GM12878 (cell line): ENCODE measurements at regions not wholly inside any gene's neighbourhood (a gene's known extent, or its start where the extent isn't known, plus 50 kb on each side); places are given as distances from the start of the nearest gene placed in this dataset.

ENCODE experiments used
- BACH1 ChIP-seq: fragments of 450-650 bp; IDR thresholded peaks from 2 replicates; pipeline ENCODE4 v1.6.1; 2017; ENCODE audit warnings: mild to moderate bottlenecking, borderline replicate concordance
- FOXM1 ChIP-seq: IDR thresholded peaks from 2 replicates; pipeline ENCODE4 v1.6.1; 2012; ENCODE audit warnings: low read depth, mild to moderate bottlenecking, inconsistent platforms, low read length, moderate library complexity
- IRF4 ChIP-seq: IDR thresholded peaks from 2 replicates; pipeline ENCODE4 v1.6.1; 2011; ENCODE audit warnings: low read depth, low read length
- MEF2B ChIP-seq: fragments of 450-650 bp; IDR thresholded peaks from 2 replicates; pipeline ENCODE4 v1.6.1; 2018; ENCODE audit warnings: mild to moderate bottlenecking, moderate library complexity; ENCODE audit not compliant: partially characterized antibody, poor library complexity, severe bottlenecking
- NR2C1 ChIP-seq: fragments of 450-650 bp; IDR thresholded peaks from 2 replicates; pipeline ENCODE4 v1.6.1; 2017; ENCODE audit warnings: antibody characterized with exemption, mild to moderate bottlenecking, moderate library complexity
- POLR2A ChIP-seq: IDR thresholded peaks from 2 replicates; pipeline ENCODE4 v1.6.1; 2011; ENCODE audit warnings: low read depth, mild to moderate bottlenecking, low read length
- ZNF274 ChIP-seq: IDR thresholded peaks from one replicate; pipeline ENCODE4 v1.8.0; 2011; ENCODE audit not compliant: insufficient read length, insufficient read depth
- TF ChIP-seq, protein P1 (sequence below): fragments of 450-650 bp; IDR thresholded peaks from 2 replicates; pipeline ENCODE4 v1.6.1; 2017; ENCODE audit warnings: mild to moderate bottlenecking, moderate library complexity
- TF ChIP-seq, protein P2 (sequence below): IDR thresholded peaks from 2 replicates; pipeline ENCODE4 v1.6.1; 2012; ENCODE audit warnings: mild to moderate bottlenecking, low read depth, low read length
- TF ChIP-seq, protein P3 (sequence below): IDR thresholded peaks from 2 replicates; pipeline ENCODE4 v1.6.1; 2012; ENCODE audit warnings: low read length, inconsistent platforms
- TF ChIP-seq, protein P4 (sequence below): IDR thresholded peaks from 2 replicates; pipeline ENCODE4 v1.6.1; 2011; ENCODE audit warnings: low read depth, mild to moderate bottlenecking, low read length, moderate library complexity, borderline replicate concordance; ENCODE audit errors: extremely low read depth
- TF ChIP-seq, protein P5 (sequence below): IDR thresholded peaks from 2 replicates; pipeline ENCODE4 v1.6.1; 2012; ENCODE audit warnings: low read depth, low read length, improper control_type of control experiment
- TF ChIP-seq, protein P6 (sequence below): fragments of 450-650 bp; IDR thresholded peaks from 2 replicates; pipeline ENCODE4 v1.6.1; 2017; ENCODE audit warnings: low read depth, mild to moderate bottlenecking, moderate library complexity

DNA sequence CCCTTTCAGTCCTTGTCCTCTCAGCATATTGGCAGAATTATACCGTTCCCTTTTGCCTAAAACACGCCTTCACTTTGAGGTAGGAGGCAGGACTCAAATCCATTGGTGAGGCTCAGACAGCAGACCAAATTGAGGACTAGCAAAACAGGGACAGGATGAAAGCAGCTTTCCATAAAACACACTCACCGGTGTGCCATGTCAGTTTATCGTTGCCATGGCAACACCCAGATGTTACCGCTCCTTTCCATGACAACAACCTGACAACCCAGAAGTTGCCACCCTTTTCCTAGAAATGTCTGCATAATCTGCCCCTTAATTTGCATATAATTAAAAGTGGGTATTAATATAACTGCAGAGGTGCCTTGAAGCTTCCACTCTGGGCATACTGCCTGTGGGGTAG, 730.4 kb downstream of the METTL4 start (continued):
- TF ChIP-seq, protein P1, sequence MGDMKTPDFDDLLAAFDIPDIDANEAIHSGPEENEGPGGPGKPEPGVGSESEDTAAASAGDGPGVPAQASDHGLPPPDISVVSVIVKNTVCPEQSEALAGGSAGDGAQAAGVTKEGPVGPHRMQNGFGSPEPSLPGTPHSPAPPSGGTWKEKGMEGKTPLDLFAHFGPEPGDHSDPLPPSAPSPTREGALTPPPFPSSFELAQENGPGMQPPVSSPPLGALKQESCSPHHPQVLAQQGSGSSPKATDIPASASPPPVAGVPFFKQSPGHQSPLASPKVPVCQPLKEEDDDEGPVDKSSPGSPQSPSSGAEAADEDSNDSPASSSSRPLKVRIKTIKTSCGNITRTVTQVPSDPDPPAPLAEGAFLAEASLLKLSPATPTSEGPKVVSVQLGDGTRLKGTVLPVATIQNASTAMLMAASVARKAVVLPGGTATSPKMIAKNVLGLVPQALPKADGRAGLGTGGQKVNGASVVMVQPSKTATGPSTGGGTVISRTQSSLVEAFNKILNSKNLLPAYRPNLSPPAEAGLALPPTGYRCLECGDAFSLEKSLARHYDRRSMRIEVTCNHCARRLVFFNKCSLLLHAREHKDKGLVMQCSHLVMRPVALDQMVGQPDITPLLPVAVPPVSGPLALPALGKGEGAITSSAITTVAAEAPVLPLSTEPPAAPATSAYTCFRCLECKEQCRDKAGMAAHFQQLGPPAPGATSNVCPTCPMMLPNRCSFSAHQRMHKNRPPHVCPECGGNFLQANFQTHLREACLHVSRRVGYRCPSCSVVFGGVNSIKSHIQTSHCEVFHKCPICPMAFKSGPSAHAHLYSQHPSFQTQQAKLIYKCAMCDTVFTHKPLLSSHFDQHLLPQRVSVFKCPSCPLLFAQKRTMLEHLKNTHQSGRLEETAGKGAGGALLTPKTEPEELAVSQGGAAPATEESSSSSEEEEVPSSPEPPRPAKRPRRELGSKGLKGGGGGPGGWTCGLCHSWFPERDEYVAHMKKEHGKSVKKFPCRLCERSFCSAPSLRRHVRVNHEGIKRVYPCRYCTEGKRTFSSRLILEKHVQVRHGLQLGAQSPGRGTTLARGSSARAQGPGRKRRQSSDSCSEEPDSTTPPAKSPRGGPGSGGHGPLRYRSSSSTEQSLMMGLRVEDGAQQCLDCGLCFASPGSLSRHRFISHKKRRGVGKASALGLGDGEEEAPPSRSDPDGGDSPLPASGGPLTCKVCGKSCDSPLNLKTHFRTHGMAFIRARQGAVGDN: no peak
- TF ChIP-seq, protein P2, sequence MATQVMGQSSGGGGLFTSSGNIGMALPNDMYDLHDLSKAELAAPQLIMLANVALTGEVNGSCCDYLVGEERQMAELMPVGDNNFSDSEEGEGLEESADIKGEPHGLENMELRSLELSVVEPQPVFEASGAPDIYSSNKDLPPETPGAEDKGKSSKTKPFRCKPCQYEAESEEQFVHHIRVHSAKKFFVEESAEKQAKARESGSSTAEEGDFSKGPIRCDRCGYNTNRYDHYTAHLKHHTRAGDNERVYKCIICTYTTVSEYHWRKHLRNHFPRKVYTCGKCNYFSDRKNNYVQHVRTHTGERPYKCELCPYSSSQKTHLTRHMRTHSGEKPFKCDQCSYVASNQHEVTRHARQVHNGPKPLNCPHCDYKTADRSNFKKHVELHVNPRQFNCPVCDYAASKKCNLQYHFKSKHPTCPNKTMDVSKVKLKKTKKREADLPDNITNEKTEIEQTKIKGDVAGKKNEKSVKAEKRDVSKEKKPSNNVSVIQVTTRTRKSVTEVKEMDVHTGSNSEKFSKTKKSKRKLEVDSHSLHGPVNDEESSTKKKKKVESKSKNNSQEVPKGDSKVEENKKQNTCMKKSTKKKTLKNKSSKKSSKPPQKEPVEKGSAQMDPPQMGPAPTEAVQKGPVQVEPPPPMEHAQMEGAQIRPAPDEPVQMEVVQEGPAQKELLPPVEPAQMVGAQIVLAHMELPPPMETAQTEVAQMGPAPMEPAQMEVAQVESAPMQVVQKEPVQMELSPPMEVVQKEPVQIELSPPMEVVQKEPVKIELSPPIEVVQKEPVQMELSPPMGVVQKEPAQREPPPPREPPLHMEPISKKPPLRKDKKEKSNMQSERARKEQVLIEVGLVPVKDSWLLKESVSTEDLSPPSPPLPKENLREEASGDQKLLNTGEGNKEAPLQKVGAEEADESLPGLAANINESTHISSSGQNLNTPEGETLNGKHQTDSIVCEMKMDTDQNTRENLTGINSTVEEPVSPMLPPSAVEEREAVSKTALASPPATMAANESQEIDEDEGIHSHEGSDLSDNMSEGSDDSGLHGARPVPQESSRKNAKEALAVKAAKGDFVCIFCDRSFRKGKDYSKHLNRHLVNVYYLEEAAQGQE: no peak
- TF ChIP-seq, protein P3, sequence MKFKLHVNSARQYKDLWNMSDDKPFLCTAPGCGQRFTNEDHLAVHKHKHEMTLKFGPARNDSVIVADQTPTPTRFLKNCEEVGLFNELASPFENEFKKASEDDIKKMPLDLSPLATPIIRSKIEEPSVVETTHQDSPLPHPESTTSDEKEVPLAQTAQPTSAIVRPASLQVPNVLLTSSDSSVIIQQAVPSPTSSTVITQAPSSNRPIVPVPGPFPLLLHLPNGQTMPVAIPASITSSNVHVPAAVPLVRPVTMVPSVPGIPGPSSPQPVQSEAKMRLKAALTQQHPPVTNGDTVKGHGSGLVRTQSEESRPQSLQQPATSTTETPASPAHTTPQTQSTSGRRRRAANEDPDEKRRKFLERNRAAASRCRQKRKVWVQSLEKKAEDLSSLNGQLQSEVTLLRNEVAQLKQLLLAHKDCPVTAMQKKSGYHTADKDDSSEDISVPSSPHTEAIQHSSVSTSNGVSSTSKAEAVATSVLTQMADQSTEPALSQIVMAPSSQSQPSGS: no peak
- no peak for TF ChIP-seq IRF4
- no peak for TF ChIP-seq ZNF274
- TF ChIP-seq MEF2B: no peak
- TF ChIP-seq NR2C1: no peak
- TF ChIP-seq, protein P4, sequence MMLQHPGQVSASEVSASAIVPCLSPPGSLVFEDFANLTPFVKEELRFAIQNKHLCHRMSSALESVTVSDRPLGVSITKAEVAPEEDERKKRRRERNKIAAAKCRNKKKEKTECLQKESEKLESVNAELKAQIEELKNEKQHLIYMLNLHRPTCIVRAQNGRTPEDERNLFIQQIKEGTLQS: no peak
- no peak for TF ChIP-seq BACH1
- no peak for TF ChIP-seq POLR2A
- no peak for TF ChIP-seq FOXM1
- TF ChIP-seq, protein P5, sequence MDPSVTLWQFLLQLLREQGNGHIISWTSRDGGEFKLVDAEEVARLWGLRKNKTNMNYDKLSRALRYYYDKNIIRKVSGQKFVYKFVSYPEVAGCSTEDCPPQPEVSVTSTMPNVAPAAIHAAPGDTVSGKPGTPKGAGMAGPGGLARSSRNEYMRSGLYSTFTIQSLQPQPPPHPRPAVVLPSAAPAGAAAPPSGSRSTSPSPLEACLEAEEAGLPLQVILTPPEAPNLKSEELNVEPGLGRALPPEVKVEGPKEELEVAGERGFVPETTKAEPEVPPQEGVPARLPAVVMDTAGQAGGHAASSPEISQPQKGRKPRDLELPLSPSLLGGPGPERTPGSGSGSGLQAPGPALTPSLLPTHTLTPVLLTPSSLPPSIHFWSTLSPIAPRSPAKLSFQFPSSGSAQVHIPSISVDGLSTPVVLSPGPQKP: no peak
- TF ChIP-seq, protein P6, sequence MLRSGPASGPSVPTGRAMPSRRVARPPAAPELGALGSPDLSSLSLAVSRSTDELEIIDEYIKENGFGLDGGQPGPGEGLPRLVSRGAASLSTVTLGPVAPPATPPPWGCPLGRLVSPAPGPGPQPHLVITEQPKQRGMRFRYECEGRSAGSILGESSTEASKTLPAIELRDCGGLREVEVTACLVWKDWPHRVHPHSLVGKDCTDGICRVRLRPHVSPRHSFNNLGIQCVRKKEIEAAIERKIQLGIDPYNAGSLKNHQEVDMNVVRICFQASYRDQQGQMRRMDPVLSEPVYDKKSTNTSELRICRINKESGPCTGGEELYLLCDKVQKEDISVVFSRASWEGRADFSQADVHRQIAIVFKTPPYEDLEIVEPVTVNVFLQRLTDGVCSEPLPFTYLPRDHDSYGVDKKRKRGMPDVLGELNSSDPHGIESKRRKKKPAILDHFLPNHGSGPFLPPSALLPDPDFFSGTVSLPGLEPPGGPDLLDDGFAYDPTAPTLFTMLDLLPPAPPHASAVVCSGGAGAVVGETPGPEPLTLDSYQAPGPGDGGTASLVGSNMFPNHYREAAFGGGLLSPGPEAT: no peak
- TF ChIP-seq, all 136 proteins: peak for 0
